ENCODE measurements at regions not wholly inside any gene's neighbourhood (a gene's known extent, or its start where the extent isn't known, plus 50 kb on each side); places are given as distances from the start of the nearest gene placed in this dataset.

DNA sequence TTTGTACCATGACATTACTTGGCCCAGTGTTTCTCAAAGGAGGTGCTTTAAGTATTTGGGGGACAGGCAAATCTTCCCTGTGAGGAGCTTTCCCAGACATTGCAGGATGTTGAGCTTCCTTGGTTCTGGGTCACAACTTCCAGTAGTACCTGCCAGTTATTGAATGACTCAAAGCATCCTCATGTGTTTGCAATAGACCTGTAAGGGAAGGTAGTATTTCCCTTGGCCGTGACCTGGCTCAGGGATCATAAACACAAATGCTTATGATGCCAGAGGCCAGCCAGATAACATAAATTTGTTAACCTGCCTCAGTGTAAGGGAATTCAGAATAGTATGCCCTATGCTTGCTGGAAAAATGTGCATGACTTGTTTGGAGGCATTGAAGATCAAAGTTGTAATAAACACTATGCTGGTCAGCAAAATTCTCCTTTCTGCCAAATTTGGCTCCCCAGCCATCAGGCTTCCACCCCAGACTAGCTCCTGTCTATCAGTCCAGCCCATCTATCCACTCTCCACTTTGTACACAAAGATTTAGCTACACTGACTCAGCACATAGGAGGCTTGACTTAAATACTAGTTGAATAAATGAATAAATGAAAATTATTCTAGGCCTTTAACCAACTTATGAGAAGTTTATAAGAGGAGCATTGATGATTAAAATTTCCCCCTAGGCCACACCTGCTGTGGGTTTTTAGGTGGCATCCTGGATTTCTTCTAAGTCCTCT, 102.0 kb upstream of the EFEMP1 start:
- no peak overlapping the region for H3K9ac ChIP-seq (ENCODE audit: low read length)
- H3K27me3 ChIP-seq (ENCODE audit: low read length) = no peaks in the 10 kb centered on the region
- no peak overlapping the region for H3K4me3 ChIP-seq (ENCODE audit: low read length)
- no peaks in the 10 kb centered on the region for H3K36me3 ChIP-seq (ENCODE audit: insufficient read depth, low read length)
- H3K4me2 ChIP-seq (ENCODE audit: low read depth, low read length, poor library complexity, severe bottlenecking) = no peak overlapping the region
- H3K79me2 ChIP-seq (ENCODE audit: low read length) = no peaks in the 10 kb centered on the region
- H4K20me1 ChIP-seq (ENCODE audit: insufficient read depth, low read depth, low read length) = no peaks in the 10 kb centered on the region
- H3K9me2 ChIP-seq (replicated peaks; ENCODE audit: insufficient read depth, low read length) = no peaks in the 10 kb centered on the region
- no peak for DNase-seq
- no peak overlapping the region for H3K27ac ChIP-seq (ENCODE audit: low read length)
- no peaks in the 10 kb centered on the region for H3K9me3 ChIP-seq (ENCODE audit: low read length)
- H3K4me1 ChIP-seq (ENCODE audit: low read length) = no peaks in the 10 kb centered on the region
- H2AFZ ChIP-seq (ENCODE audit: low read length) = no peak overlapping the region

DNA sequence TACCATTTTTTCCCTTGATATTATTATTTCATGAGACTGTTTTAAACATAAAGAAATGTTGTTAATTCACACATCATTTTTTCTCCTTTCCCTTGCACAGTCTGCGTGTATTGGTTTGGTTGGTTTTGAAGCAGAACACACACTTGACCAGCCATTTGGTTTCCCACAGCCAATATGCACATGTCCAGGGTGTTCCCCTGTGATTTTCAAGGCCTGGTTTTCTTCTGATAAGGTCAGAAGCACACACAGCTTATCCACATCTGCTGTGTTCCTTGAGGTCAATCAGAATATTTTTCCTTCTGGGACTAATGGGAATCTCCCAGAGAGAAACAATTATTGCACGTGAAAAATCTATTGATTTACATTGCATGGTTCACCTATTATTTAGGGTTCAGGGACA, 103.2 kb upstream of the EFEMP1 start:
- Histone ChIP-seq H3K9ac (ENCODE audit: low read length) (no peak overlapping the region), H2AFZ (ENCODE audit: low read length) (no peak overlapping the region), H3K36me3 (ENCODE audit: insufficient read depth, low read length) (no peaks in the 10 kb centered on the region), H3K27me3 (ENCODE audit: low read length) (no peaks in the 10 kb centered on the region), H3K9me3 (ENCODE audit: low read length) (no peaks in the 10 kb centered on the region), H3K79me2 (ENCODE audit: low read length) (no peaks in the 10 kb centered on the region), H3K9me2 (replicated peaks; ENCODE audit: insufficient read depth, low read length) (no peaks in the 10 kb centered on the region), H4K20me1 (ENCODE audit: insufficient read depth, low read depth, low read length) (no peaks in the 10 kb centered on the region), H3K4me3 (ENCODE audit: low read length) (no peak overlapping the region), H3K27ac (ENCODE audit: low read length) (no peak overlapping the region), H3K4me1 (ENCODE audit: low read length) (no peaks in the 10 kb centered on the region), H3K4me2 (ENCODE audit: low read depth, low read length, poor library complexity, severe bottlenecking) (no peak overlapping the region)
- no peak for DNase-seq

DNA sequence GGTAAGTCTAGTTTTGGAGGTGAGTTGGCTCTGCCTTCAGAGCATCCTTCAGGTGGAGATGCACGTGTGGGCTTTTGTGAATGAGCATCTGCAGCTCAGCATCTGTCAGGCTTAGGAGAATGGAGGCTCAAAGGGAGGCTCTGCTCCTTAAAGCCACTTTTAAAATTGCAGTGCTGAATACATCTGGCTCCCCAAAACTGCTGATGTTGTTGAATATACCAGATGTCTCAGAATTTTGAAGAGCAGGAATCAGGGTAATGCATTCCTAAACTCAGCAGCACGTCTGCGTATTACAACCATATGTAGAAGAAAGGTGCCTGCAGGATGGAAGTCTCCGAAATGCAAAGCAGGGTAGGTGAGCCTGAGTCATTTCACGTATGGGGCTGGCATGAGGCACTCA, 106.5 kb upstream of the EFEMP1 start:
- no peak overlapping the region for H3K27ac ChIP-seq (ENCODE audit: low read length)
- no peaks in the 10 kb centered on the region for H3K36me3 ChIP-seq (ENCODE audit: insufficient read depth, low read length)
- H3K4me3 ChIP-seq (ENCODE audit: low read length) = no peak overlapping the region
- H3K9me2 ChIP-seq (replicated peaks; ENCODE audit: insufficient read depth, low read length) = no peaks in the 10 kb centered on the region
- DNase-seq = no peak
- H3K4me1 ChIP-seq (ENCODE audit: low read length) = no peaks in the 10 kb centered on the region
- no peaks in the 10 kb centered on the region for H4K20me1 ChIP-seq (ENCODE audit: insufficient read depth, low read depth, low read length)
- H3K4me2 ChIP-seq (ENCODE audit: low read depth, low read length, poor library complexity, severe bottlenecking) = no peak overlapping the region
- H2AFZ ChIP-seq (ENCODE audit: low read length) = no peak overlapping the region
- H3K9ac ChIP-seq (ENCODE audit: low read length) = no peak overlapping the region
- no peaks in the 10 kb centered on the region for H3K27me3 ChIP-seq (ENCODE audit: low read length)
- no peaks in the 10 kb centered on the region for H3K9me3 ChIP-seq (ENCODE audit: low read length)
- H3K79me2 ChIP-seq (ENCODE audit: low read length) = no peaks in the 10 kb centered on the region

DNA sequence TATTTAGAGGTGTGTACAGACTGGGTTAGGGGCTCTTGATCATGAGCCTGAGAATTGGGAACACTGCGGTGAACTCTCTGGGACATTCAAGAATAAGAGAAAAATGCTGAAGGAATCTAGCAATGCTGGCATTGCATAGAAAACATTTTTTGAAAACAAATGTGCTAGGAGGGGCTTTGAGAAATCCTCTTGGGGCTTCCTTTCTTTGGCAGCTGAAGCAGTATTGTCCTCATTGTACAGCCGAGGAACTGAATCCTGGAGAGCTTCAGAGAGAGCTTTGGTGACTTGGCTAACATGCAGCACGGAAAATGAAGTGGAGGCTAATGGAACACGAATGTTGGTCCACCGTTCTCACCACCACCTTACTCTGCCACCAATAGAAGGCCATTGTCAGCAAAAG, 107.3 kb upstream of the EFEMP1 start:
- H4K20me1 ChIP-seq (ENCODE audit: insufficient read depth, low read depth, low read length) = no peaks in the 10 kb centered on the region
- H3K9ac ChIP-seq (ENCODE audit: low read length) = no peak overlapping the region
- H3K9me2 ChIP-seq (replicated peaks; ENCODE audit: insufficient read depth, low read length) = no peaks in the 10 kb centered on the region
- H3K4me1 ChIP-seq (ENCODE audit: low read length) = no peaks in the 10 kb centered on the region
- no peak for DNase-seq
- no peaks in the 10 kb centered on the region for H3K27me3 ChIP-seq (ENCODE audit: low read length)
- H3K4me2 ChIP-seq (ENCODE audit: low read depth, low read length, poor library complexity, severe bottlenecking) = no peak overlapping the region
- H3K36me3 ChIP-seq (ENCODE audit: insufficient read depth, low read length) = no peaks in the 10 kb centered on the region
- H3K27ac ChIP-seq (ENCODE audit: low read length) = no peak overlapping the region
- H3K4me3 ChIP-seq (ENCODE audit: low read length) = no peak overlapping the region
- H3K79me2 ChIP-seq (ENCODE audit: low read length) = no peaks in the 10 kb centered on the region
- no peak overlapping the region for H2AFZ ChIP-seq (ENCODE audit: low read length)
- no peaks in the 10 kb centered on the region for H3K9me3 ChIP-seq (ENCODE audit: low read length)

DNA sequence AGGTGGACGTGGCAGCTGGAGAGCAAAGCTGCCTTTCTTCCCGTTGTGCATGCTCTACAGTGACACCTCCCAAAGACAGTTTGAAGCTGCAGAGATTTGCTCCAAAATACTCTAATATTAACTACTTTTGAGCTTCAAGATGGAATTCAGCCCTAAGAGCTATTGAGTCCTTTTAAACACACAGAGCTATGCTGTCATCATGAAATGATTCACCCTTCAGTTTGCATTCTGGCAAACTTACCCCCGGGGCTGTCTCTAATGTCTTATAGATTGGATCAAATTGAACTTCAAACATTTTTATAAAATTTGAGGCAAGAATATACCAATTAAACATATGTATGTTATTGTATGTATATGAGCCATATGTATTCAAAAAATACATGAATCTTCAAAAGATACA, 110.7 kb upstream of the EFEMP1 start:
- no peaks in the 10 kb centered on the region for H4K20me1 ChIP-seq (ENCODE audit: insufficient read depth, low read depth, low read length)
- H3K79me2 ChIP-seq (ENCODE audit: low read length) = no peaks in the 10 kb centered on the region
- H3K9ac ChIP-seq (ENCODE audit: low read length) = no peak overlapping the region
- no peaks in the 10 kb centered on the region for H3K9me2 ChIP-seq (replicated peaks; ENCODE audit: insufficient read depth, low read length)
- no peak overlapping the region for H3K4me2 ChIP-seq (ENCODE audit: low read depth, low read length, poor library complexity, severe bottlenecking)
- no peaks in the 10 kb centered on the region for H3K27me3 ChIP-seq (ENCODE audit: low read length)
- H3K9me3 ChIP-seq (ENCODE audit: low read length) = no peaks in the 10 kb centered on the region
- H2AFZ ChIP-seq (ENCODE audit: low read length) = no peak overlapping the region
- no peaks in the 10 kb centered on the region for H3K36me3 ChIP-seq (ENCODE audit: insufficient read depth, low read length)
- H3K4me3 ChIP-seq (ENCODE audit: low read length) = no peak overlapping the region
- H3K4me1 ChIP-seq (ENCODE audit: low read length) = no peaks in the 10 kb centered on the region
- H3K27ac ChIP-seq (ENCODE audit: low read length) = no peak overlapping the region
- DNase-seq = no peak

DNA sequence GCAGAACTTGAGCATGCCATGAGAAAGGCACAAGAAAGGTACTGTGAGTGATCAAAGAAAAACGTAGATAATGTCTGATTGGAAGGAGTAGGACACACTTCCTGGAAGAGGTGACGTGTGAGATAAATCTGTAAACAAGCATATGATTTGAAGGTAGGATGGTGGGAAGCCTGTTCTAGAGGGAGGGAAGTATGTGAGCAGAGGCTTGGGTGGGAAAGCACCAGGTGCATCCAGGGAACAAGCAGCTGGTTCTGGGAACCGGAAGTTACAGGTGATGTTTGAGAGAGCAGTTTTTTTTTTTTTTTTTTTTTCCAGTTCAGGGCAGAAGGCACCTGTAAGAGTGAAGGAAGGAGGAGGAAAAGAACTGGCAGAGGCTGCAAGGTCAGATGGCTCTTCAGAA, 116.6 kb upstream of the EFEMP1 start:
- no peaks in the 10 kb centered on the region for H3K79me2 ChIP-seq (ENCODE audit: low read length)
- no peaks in the 10 kb centered on the region for H3K36me3 ChIP-seq (ENCODE audit: insufficient read depth, low read length)
- H3K9ac ChIP-seq (ENCODE audit: low read length) = no peak overlapping the region
- no peaks in the 10 kb centered on the region for H4K20me1 ChIP-seq (ENCODE audit: insufficient read depth, low read depth, low read length)
- no peak overlapping the region for H3K4me2 ChIP-seq (ENCODE audit: low read depth, low read length, poor library complexity, severe bottlenecking)
- H3K4me3 ChIP-seq (ENCODE audit: low read length) = no peak overlapping the region
- no peak for DNase-seq
- no peaks in the 10 kb centered on the region for H3K9me2 ChIP-seq (replicated peaks; ENCODE audit: insufficient read depth, low read length)
- H2AFZ ChIP-seq (ENCODE audit: low read length) = no peak overlapping the region
- no peaks in the 10 kb centered on the region for H3K27me3 ChIP-seq (ENCODE audit: low read length)
- no peaks in the 10 kb centered on the region for H3K4me1 ChIP-seq (ENCODE audit: low read length)
- H3K9me3 ChIP-seq (ENCODE audit: low read length) = no peaks in the 10 kb centered on the region
- no peak overlapping the region for H3K27ac ChIP-seq (ENCODE audit: low read length)

DNA sequence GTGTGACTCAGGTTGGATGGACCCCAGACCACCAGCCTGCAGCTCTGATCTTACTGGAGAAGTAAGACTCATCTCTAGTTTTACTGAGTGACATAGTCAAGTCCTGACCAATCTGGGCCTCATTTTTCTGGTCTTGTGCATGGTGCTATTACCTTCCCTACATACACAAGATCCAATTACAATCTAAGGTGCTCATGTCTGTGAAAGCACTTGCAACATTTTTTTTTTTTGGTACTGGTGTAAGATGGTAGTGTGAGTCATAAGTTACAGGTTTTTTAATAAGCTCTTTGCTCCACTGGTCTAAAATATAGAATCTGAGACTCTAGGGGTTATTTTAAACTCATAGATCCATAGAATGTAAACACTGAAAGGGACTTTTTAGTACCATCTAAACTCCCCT, 117.3 kb upstream of the EFEMP1 start:
- DNase-seq = no peak
- H3K4me2 ChIP-seq (ENCODE audit: low read depth, low read length, poor library complexity, severe bottlenecking) = no peak overlapping the region
- H3K9me2 ChIP-seq (replicated peaks; ENCODE audit: insufficient read depth, low read length) = no peaks in the 10 kb centered on the region
- H4K20me1 ChIP-seq (ENCODE audit: insufficient read depth, low read depth, low read length) = no peaks in the 10 kb centered on the region
- no peaks in the 10 kb centered on the region for H3K27me3 ChIP-seq (ENCODE audit: low read length)
- no peaks in the 10 kb centered on the region for H3K36me3 ChIP-seq (ENCODE audit: insufficient read depth, low read length)
- no peaks in the 10 kb centered on the region for H3K4me1 ChIP-seq (ENCODE audit: low read length)
- no peaks in the 10 kb centered on the region for H3K79me2 ChIP-seq (ENCODE audit: low read length)
- no peak overlapping the region for H3K9ac ChIP-seq (ENCODE audit: low read length)
- H3K27ac ChIP-seq (ENCODE audit: low read length) = no peak overlapping the region
- H3K4me3 ChIP-seq (ENCODE audit: low read length) = no peak overlapping the region
- H2AFZ ChIP-seq (ENCODE audit: low read length) = no peak overlapping the region
- H3K9me3 ChIP-seq (ENCODE audit: low read length) = no peaks in the 10 kb centered on the region

DNA sequence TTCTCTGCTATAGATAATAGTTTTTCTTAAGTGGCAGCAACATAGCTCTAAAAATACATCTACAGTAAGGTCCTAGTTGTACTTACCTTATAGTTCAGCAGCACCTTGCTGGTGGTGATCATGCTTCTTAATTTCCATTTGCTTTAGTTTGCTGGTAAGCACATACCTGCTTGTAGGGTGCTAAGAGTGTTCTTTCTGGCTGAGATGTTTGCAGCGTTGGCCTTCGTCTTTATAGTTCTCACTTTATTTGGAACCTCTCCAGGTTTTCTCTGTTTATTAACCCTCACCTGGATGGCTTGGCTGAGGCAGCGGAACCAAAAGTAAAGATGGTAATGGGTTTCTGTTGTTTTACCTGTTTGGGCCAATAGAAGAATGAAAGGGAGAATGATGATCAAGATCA, 123.6 kb upstream of the EFEMP1 start:
- no peaks in the 10 kb centered on the region for H3K4me1 ChIP-seq (ENCODE audit: low read length)
- no peaks in the 10 kb centered on the region for H3K27me3 ChIP-seq (ENCODE audit: low read length)
- no peaks in the 10 kb centered on the region for H3K9me2 ChIP-seq (replicated peaks; ENCODE audit: insufficient read depth, low read length)
- H4K20me1 ChIP-seq (ENCODE audit: insufficient read depth, low read depth, low read length) = no peaks in the 10 kb centered on the region
- DNase-seq = no peak
- no peak overlapping the region for H3K4me2 ChIP-seq (ENCODE audit: low read depth, low read length, poor library complexity, severe bottlenecking)
- no peak overlapping the region for H3K9ac ChIP-seq (ENCODE audit: low read length)
- H3K36me3 ChIP-seq (ENCODE audit: insufficient read depth, low read length) = no peaks in the 10 kb centered on the region
- H3K27ac ChIP-seq (ENCODE audit: low read length) = no peak overlapping the region
- H3K4me3 ChIP-seq (ENCODE audit: low read length) = no peak overlapping the region
- H3K79me2 ChIP-seq (ENCODE audit: low read length) = no peaks in the 10 kb centered on the region
- H3K9me3 ChIP-seq (ENCODE audit: low read length) = no peaks in the 10 kb centered on the region
- H2AFZ ChIP-seq (ENCODE audit: low read length) = no peak overlapping the region

Data from Karpas-422 (cell line).